ENCODE measurements at regions not wholly inside any gene's neighbourhood (a gene's known extent, or its start where the extent isn't known, plus 50 kb on each side); places are given as distances from the start of the nearest gene placed in this dataset.

- no peak for TF ChIP-seq TAF1 (IDR thresholded peaks at IDR 0.05; ENCODE audit: low read depth)
- TF ChIP-seq EZH2 (IDR thresholded peaks at IDR 0.05; ENCODE audit: borderline replicate concordance, insufficient read depth, low read length, poor library complexity, severe bottlenecking) = no peak
- TF ChIP-seq SMC3 (conservative IDR thresholded peaks at IDR 0.05; ENCODE audit: poor library complexity) = no peak
- TF ChIP-seq RAD21 (conservative IDR thresholded peaks at IDR 0.05) = no peak
- TF ChIP-seq MXI1 (conservative IDR thresholded peaks at IDR 0.05; ENCODE audit: poor library complexity, severe bottlenecking) = no peak
- TF ChIP-seq POLR2AphosphoS5 (IDR thresholded peaks at IDR 0.05) = no peak
- TF ChIP-seq CTCF (IDR thresholded peaks at IDR 0.05; ENCODE audit: poor library complexity, severe bottlenecking) = no peak
- TF ChIP-seq EP300 (conservative IDR thresholded peaks at IDR 0.05; ENCODE audit: poor library complexity, severe bottlenecking) = no peak
- no peak for TF ChIP-seq REST (IDR thresholded peaks at IDR 0.05; ENCODE audit: borderline replicate concordance)
- Histone ChIP-seq H3K9ac (ENCODE audit: low read length) (no peak overlapping the region), H3F3A (ENCODE audit: insufficient read depth, low read length, poor library complexity, severe bottlenecking) (no peaks in the 10 kb centered on the region), H3K36me3 (ENCODE audit: insufficient read depth, low read length) (no peaks in the 10 kb centered on the region), H2AFZ (ENCODE audit: low read depth, low read length) (no peak overlapping the region), H3K27ac (ENCODE audit: low read length) (no peak overlapping the region), H3K79me2 (replicated peaks; ENCODE audit: insufficient read depth, low read length) (no peaks in the 10 kb centered on the region), H3K4me3 (ENCODE audit: low read length) (no peak overlapping the region), H4K20me1 (ENCODE audit: insufficient read depth) (no peaks in the 10 kb centered on the region), H3K9me3 (ENCODE audit: low read length) (no peaks in the 10 kb centered on the region), H3K9me2 (ENCODE audit: insufficient read depth, low read length) (no peaks in the 10 kb centered on the region), H3K27me3 (ENCODE audit: insufficient read depth, low read depth, low read length) (no peaks in the 10 kb centered on the region), H3K4me2 (ENCODE audit: low read length) (no peak overlapping the region)
These were observed 144.6 kb downstream of the ELOVL4 start for GRCh38 chr6:79802657-79803300.

GRCh38 chr6:79801362-79801761, 146.0 kb downstream of the ELOVL4 start:
- Histone ChIP-seq H3K9ac (ENCODE audit: low read length) (no peak overlapping the region), H3K4me2 (ENCODE audit: low read length) (no peak overlapping the region), H3F3A (ENCODE audit: insufficient read depth, low read length, poor library complexity, severe bottlenecking) (peaks cover 4% of the 10 kb centered on the region), H2AFZ (ENCODE audit: low read depth, low read length) (no peak overlapping the region), H3K79me2 (replicated peaks; ENCODE audit: insufficient read depth, low read length) (no peaks in the 10 kb centered on the region), H3K9me2 (ENCODE audit: insufficient read depth, low read length) (no peaks in the 10 kb centered on the region), H3K27me3 (ENCODE audit: insufficient read depth, low read depth, low read length) (no peaks in the 10 kb centered on the region), H3K4me3 (ENCODE audit: low read length) (no peak overlapping the region), H3K27ac (ENCODE audit: low read length) (no peak overlapping the region), H3K9me3 (ENCODE audit: low read length) (no peaks in the 10 kb centered on the region), H4K20me1 (ENCODE audit: insufficient read depth) (no peaks in the 10 kb centered on the region), H3K36me3 (ENCODE audit: insufficient read depth, low read length) (no peaks in the 10 kb centered on the region)
- TF ChIP-seq SMC3 (conservative IDR thresholded peaks at IDR 0.05; ENCODE audit: poor library complexity) (no peak), EP300 (conservative IDR thresholded peaks at IDR 0.05; ENCODE audit: poor library complexity, severe bottlenecking) (no peak), MXI1 (conservative IDR thresholded peaks at IDR 0.05; ENCODE audit: poor library complexity, severe bottlenecking) (no peak), TAF1 (IDR thresholded peaks at IDR 0.05; ENCODE audit: low read depth) (no peak), CTCF (IDR thresholded peaks at IDR 0.05; ENCODE audit: poor library complexity, severe bottlenecking) (no peak), REST (IDR thresholded peaks at IDR 0.05; ENCODE audit: borderline replicate concordance) (no peak)

All from neural cell (in vitro differentiated cells).